A549 (cell line): ENCODE measurements at regions not wholly inside any gene's neighbourhood (a gene's known extent, or its start where the extent isn't known, plus 50 kb on each side); places are given as distances from the start of the nearest gene placed in this dataset.

ENCODE experiments used
- ATAC-seq, 2 experiments: fragments of 200-7000 bp in 1 of 2; fragments of >200 bp in 1 of 2; cut with Nextera tagmentation in 1 of 2; cut with Tn5 transposase in 1 of 2; 3 replicates each; pipeline versions ENCODE4 v1.8.0 to v1.9.1; 2018 to 2020; ENCODE audit warnings: mild to moderate bottlenecking in 1 of 2, moderate library complexity in 1 of 2
- CTCF ChIA-PET: fragments of 300-600 bp; sonication (Branson Sonifier 250); formaldehyde crosslinking; extraction: SDS; loops from one replicate; lab custom pipeline; 2021; ENCODE audit warnings: antibody characterized with exemption, inconsistent platforms; lab: Yijun Ruan, JAX
- POLR2A ChIA-PET: fragments of 350-600 bp; formaldehyde crosslinking; extraction: SDS; loops from one replicate; lab custom pipeline; 2021; ENCODE audit warnings: antibody characterized with exemption, inconsistent platforms; lab: Yijun Ruan, JAX
- DNase-seq, 2 experiments: peaks; one replicate each; pipeline versions ENCODE4 v3.0.0 to v3.0.0-alpha.2; 2011 to 2016; ENCODE audit warnings: low read depth in 1 of 2, low spot score in 1 of 2
- FAIRE-seq: peaks from 2 replicates; lab custom pipeline; 2011; peaks lifted over from hg19 to GRCh38; lab: Jason Lieb, UNC
- H3K27ac ChIP-seq, 2 experiments: fragments of >200 bp; sonication (Bioruptor Twin); formaldehyde crosslinking; 3 replicates each; pipeline ENCODE4 v1.5.1; 2016 to 2017
- H3K4me1 ChIP-seq: fragments of >200 bp; sonication (Bioruptor Twin); formaldehyde crosslinking; 3 replicates; pipeline ENCODE4 v1.6.1; 2016
- H3K4me2 ChIP-seq: fragments of >200 bp; sonication (Bioruptor Twin); formaldehyde crosslinking; 3 replicates; pipeline ENCODE4 v1.6.1; 2016
- H3K4me3 ChIP-seq: fragments of >200 bp; sonication (Bioruptor Twin); formaldehyde crosslinking; 3 replicates; pipeline ENCODE4 v1.5.1; 2016
- H3K9me3 ChIP-seq: fragments of >200 bp; sonication (Bioruptor Twin); formaldehyde crosslinking; 3 replicates; pipeline ENCODE4 v1.6.1; 2016
- ATOH8 ChIP-seq: fragments of 250-450 bp; sonication (Bioruptor Pico); IDR thresholded peaks from 2 replicates; pipeline ENCODE4 v1.5.0; 2020; ENCODE audit warnings: low read depth, mild to moderate bottlenecking, moderate library complexity
- BCL3 ChIP-seq: fragments of >200 bp; sonication (Bioruptor Twin); formaldehyde crosslinking; IDR thresholded peaks from 3 replicates; pipeline ENCODE4 v1.6.1; 2016
- BHLHE40 ChIP-seq: IDR thresholded peaks from 2 replicates; pipeline ENCODE4 v1.6.1; 2012; ENCODE audit warnings: low read depth, low read length, inconsistent platforms
- CBX2 ChIP-seq: fragments of 200-600 bp; sonication (generic); IDR thresholded peaks from 2 replicates; pipeline ENCODE4 v1.6.1; 2016; ENCODE audit warnings: low read depth, mild to moderate bottlenecking, borderline replicate concordance
- CBX8 ChIP-seq: fragments of 200-600 bp; sonication (generic); IDR thresholded peaks from 2 replicates; pipeline ENCODE4 v1.6.1; 2016
- CHD4 ChIP-seq: fragments of 200-600 bp; sonication (generic); IDR thresholded peaks from 2 replicates; pipeline ENCODE4 v1.6.1; 2016; ENCODE audit warnings: antibody characterized with exemption, mild to moderate bottlenecking, borderline replicate concordance
- E2F6 ChIP-seq: IDR thresholded peaks from 2 replicates; pipeline ENCODE4 v1.6.1; 2012; ENCODE audit warnings: low read depth, borderline replicate concordance
- ELK1 ChIP-seq: fragments of 150-350 bp; IDR thresholded peaks from 2 replicates; pipeline ENCODE4 v1.6.1; 2014; ENCODE audit warnings: low read depth, mild to moderate bottlenecking, low read length
- FOSB ChIP-seq: fragments of 250-450 bp; sonication (Bioruptor Pico); IDR thresholded peaks from 2 replicates; pipeline ENCODE4 v1.5.0; 2020; ENCODE audit warnings: mild to moderate bottlenecking, moderate library complexity
- FOXS1 ChIP-seq: fragments of 250-450 bp; sonication (Bioruptor Pico); IDR thresholded peaks from 2 replicates; pipeline ENCODE4 v1.5.0; 2020; ENCODE audit warnings: mild to moderate bottlenecking, moderate library complexity
- HES2 ChIP-seq: fragments of >200 bp; sonication (Bioruptor Twin); formaldehyde crosslinking; IDR thresholded peaks from 2 replicates; pipeline ENCODE4 v1.6.1; 2016
- HMGXB4 ChIP-seq: fragments of 250-450 bp; sonication (Bioruptor Pico); IDR thresholded peaks from 2 replicates; pipeline ENCODE4 v1.5.0; 2021; ENCODE audit warnings: mild to moderate bottlenecking, moderate library complexity, borderline replicate concordance
- HOXB5 ChIP-seq: fragments of 250-450 bp; sonication (Bioruptor Pico); IDR thresholded peaks from 2 replicates; pipeline ENCODE4 v1.5.0; 2020; ENCODE audit warnings: mild to moderate bottlenecking, moderate library complexity
- KDM1A ChIP-seq: fragments of 200-600 bp; sonication (generic); IDR thresholded peaks from 2 replicates; pipeline ENCODE4 v1.6.1; 2016; ENCODE audit warnings: low read depth, mild to moderate bottlenecking
- MAFK ChIP-seq: fragments of 450-650 bp; IDR thresholded peaks from 2 replicates; pipeline ENCODE4 v1.6.1; 2014; ENCODE audit not compliant: partially characterized antibody
- MAX ChIP-seq: IDR thresholded peaks from 2 replicates; pipeline ENCODE4 v1.6.1; 2012
- NFE2L2 ChIP-seq: fragments of 150-350 bp; conservative IDR thresholded peaks from 2 replicates; pipeline ENCODE4 v1.6.1; 2014; ENCODE audit warnings: low read length
- PHF8 ChIP-seq: fragments of 200-600 bp; sonication (generic); IDR thresholded peaks from 2 replicates; pipeline ENCODE4 v1.6.1; 2016; ENCODE audit warnings: low read depth, mild to moderate bottlenecking, antibody characterized with exemption, moderate library complexity, borderline replicate concordance
- RARB ChIP-seq: fragments of 250-450 bp; sonication (Bioruptor Pico); IDR thresholded peaks from 2 replicates; pipeline ENCODE4 v1.8.0; 2021; ENCODE audit warnings: mild to moderate bottlenecking, moderate library complexity
- REST ChIP-seq: fragments of 200-600 bp; sonication (generic); IDR thresholded peaks from 2 replicates; pipeline ENCODE4 v1.6.1; 2016; ENCODE audit warnings: antibody characterized with exemption, mild to moderate bottlenecking, moderate library complexity
- RFX5 ChIP-seq: fragments of 450-650 bp; IDR thresholded peaks from 2 replicates; pipeline ENCODE4 v1.7.1; 2014; ENCODE audit warnings: antibody characterized with exemption, mild to moderate bottlenecking, moderate library complexity
- TFCP2L1 ChIP-seq: fragments of 250-450 bp; sonication (Bioruptor Pico); IDR thresholded peaks from 2 replicates; pipeline ENCODE4 v1.5.0; 2021; ENCODE audit warnings: mild to moderate bottlenecking
- ZNF302 ChIP-seq: fragments of 250-450 bp; sonication (Bioruptor Pico); IDR thresholded peaks from 2 replicates; pipeline ENCODE4 v1.9.0; 2021; ENCODE audit warnings: inconsistent platforms, mild to moderate bottlenecking, moderate library complexity
- WGBS: methylation state at CpG from one replicate; pipeline ENCODE4 v1.1.6; 2017; ENCODE audit errors: missing lambda C conversion rate; 5-methylcytosine and 5-hydroxymethylcytosine counted together

- TF ChIP-seq ELK1 (no peak), CHD4 (no peak), HMGXB4 (CRISPR knock-in tag) (no peak)
These were observed 288.1 kb upstream of the B3GAT1 start (continued) for GRCh38 chr11:134700101-134700640.

GRCh38 chr11:134696455-134696854 is 284.4 kb upstream of the B3GAT1 start:
- H3K4me2 ChIP-seq: no peak overlapping the region
- TF ChIP-seq BHLHE40: no peak
- TF ChIP-seq TFCP2L1 (CRISPR knock-in tag): no peak
- TF ChIP-seq E2F6: no peak
- no peak for TF ChIP-seq PHF8
- TF ChIP-seq MAX: no peak
- no peak for TF ChIP-seq BCL3
- TF ChIP-seq KDM1A: no peak
- TF ChIP-seq ATOH8 (CRISPR knock-in tag): no peak
- no peaks in the 10 kb centered on the region for H3K9me3 ChIP-seq
- H3K4me1 ChIP-seq: no peaks in the 10 kb centered on the region
- no peak for FAIRE-seq
- H3K4me3 ChIP-seq: no peak overlapping the region
- ATAC-seq: no peak
- no peak for DNase-seq
- no peak overlapping the region for H3K27ac ChIP-seq
- 0% methylated on average over 4 of the region's 4 CpGs for WGBS
- CTCF ChIA-PET: interaction anchor here (1.0 kb wide), 1 partner anchor 30 kb away, joined by 3 read pairs; no protein-coding TSS in a partner anchor
- POLR2A ChIA-PET: no interaction called here

- Histone ChIP-seq H3K27ac (no peak overlapping the region), H3K4me2 (no peak overlapping the region), H3K4me1 (no peaks in the 10 kb centered on the region), H3K4me3 (no peak overlapping the region), H3K9me3 (no peaks in the 10 kb centered on the region)
- no peak for DNase-seq
- 3% methylated on average over 6 of the region's 6 CpGs for WGBS
- ATAC-seq: no peak
- TF ChIP-seq CHD4: no peak
- TF ChIP-seq HOXB5 (CRISPR knock-in tag): no peak
- TF ChIP-seq FOSB: no peak
- TF ChIP-seq PHF8: no peak
- TF ChIP-seq RARB: no peak
- no peak for TF ChIP-seq HES2
- TF ChIP-seq E2F6: no peak
- no peak for TF ChIP-seq RFX5
- no peak for TF ChIP-seq ZNF302 (CRISPR knock-in tag)
- TF ChIP-seq NFE2L2: peak; percentile 70; the same call in 1 of the 2 replicates
- no peak for TF ChIP-seq CBX2
- peak; percentile 66 for TF ChIP-seq MAFK
- no peak for TF ChIP-seq REST
- no peak for TF ChIP-seq CBX8
- TF ChIP-seq FOXS1 (CRISPR knock-in tag): no peak
- FAIRE-seq: no peak
- ChIA-PET CTCF (no interaction called here), POLR2A (no interaction called here)
These were observed 279.9 kb upstream of the B3GAT1 start for GRCh38 chr11:134691985-134692384.
